T-helper 17 cell (primary cell): ENCODE measurements at regions not wholly inside any gene's neighbourhood (a gene's known extent, or its start where the extent isn't known, plus 50 kb on each side); places are given as distances from the start of the nearest gene placed in this dataset.

Experiments
- ATAC-seq: fragments of 150-1000 bp; cut with Tn5 transposase; 2 replicates; pipeline ENCODE4 v1.10.0; 2021; ENCODE audit warnings: mild to moderate bottlenecking, moderate library complexity
- DNase-seq, 3 donors: peaks; one replicate each; pipeline versions ENCODE4 v3.0.0 to v3.0.0-alpha.2; 2020 to 2021
- H3K9me3 ChIP-seq: one replicate; pipeline ENCODE4 v1.7.0; 2013; ENCODE audit warnings: low read length, mild to moderate bottlenecking; ENCODE audit not compliant: control insufficient read depth, poor library complexity, severe bottlenecking
- H3K27ac Mint-ChIP-seq: one replicate; pipeline ENCODE4 v1.8.0; 2022; ENCODE audit warnings: mild to moderate bottlenecking, moderate library complexity, mixed read lengths
- H3K27me3 Mint-ChIP-seq: one replicate; pipeline ENCODE4 v1.8.0; 2022; ENCODE audit warnings: mixed read lengths
- H3K36me3 Mint-ChIP-seq: one replicate; pipeline ENCODE4 v1.8.0; 2022; ENCODE audit warnings: low read depth, mixed read lengths
- H3K4me1 Mint-ChIP-seq: one replicate; pipeline ENCODE4 v1.8.0; 2022; ENCODE audit warnings: mild to moderate bottlenecking, mixed read lengths
- H3K4me3 Mint-ChIP-seq: one replicate; pipeline ENCODE4 v1.8.0; 2022; ENCODE audit warnings: mild to moderate bottlenecking, moderate library complexity, mixed read lengths

GRCh38 chr1:29579821-29580425 lies 343.6 kb downstream of the PTPRU start:
- Mint-ChIP-seq H3K4me3 (no peak overlapping the region), H3K36me3 (no peaks in the 10 kb centered on the region), H3K27me3 (peaks cover 53% of the 10 kb centered on the region), H3K27ac (no peak overlapping the region), H3K4me1 (no peaks in the 10 kb centered on the region)
- H3K9me3 ChIP-seq = no peaks in the 10 kb centered on the region
- DNase-seq (no peak), ATAC-seq (no peak)

GRCh38 chr1:29577512-29577911 lies 341.2 kb downstream of the PTPRU start:
- no peaks in the 10 kb centered on the region for H3K9me3 ChIP-seq
- H3K27me3 Mint-ChIP-seq = peaks cover 45% of the 10 kb centered on the region

GRCh38 chr1:29576510-29576909 lies 340.2 kb downstream of the PTPRU start:
- H3K4me3 Mint-ChIP-seq = no peak overlapping the region
- peaks cover 4% of the 10 kb centered on the region for H3K36me3 Mint-ChIP-seq
- no peak overlapping the region for H3K27ac Mint-ChIP-seq
- no peak for ATAC-seq
- H3K27me3 Mint-ChIP-seq = peaks cover 39% of the 10 kb centered on the region
- no peaks in the 10 kb centered on the region for H3K9me3 ChIP-seq
- no peak for DNase-seq
- H3K4me1 Mint-ChIP-seq = no peaks in the 10 kb centered on the region

More at GRCh38 chr1:29577512-29577911, 341.2 kb downstream of the PTPRU start:
- DNase-seq (no peak), ATAC-seq (no peak)
- H3K4me3 Mint-ChIP-seq = no peak overlapping the region
- H3K4me1 Mint-ChIP-seq = no peaks in the 10 kb centered on the region
- H3K36me3 Mint-ChIP-seq = peaks cover 4% of the 10 kb centered on the region
- H3K27ac Mint-ChIP-seq = no peak overlapping the region

- Mint-ChIP-seq H3K36me3 (peaks cover 4% of the 10 kb centered on the region), H3K4me3 (no peak overlapping the region), H3K4me1 (no peaks in the 10 kb centered on the region), H3K27ac (no peak overlapping the region), H3K27me3 (peaks cover 45% of the 10 kb centered on the region)
- ATAC-seq (no peak), DNase-seq (no peak)
- no peaks in the 10 kb centered on the region for H3K9me3 ChIP-seq
Measured at GRCh38 chr1:29575826-29576225, 339.5 kb downstream of the PTPRU start.

GRCh38 chr1:29575277-29575676 lies 339.0 kb downstream of the PTPRU start:
- H3K27me3 Mint-ChIP-seq = peaks cover 45% of the 10 kb centered on the region
- H3K27ac Mint-ChIP-seq = no peak overlapping the region
- no peaks in the 10 kb centered on the region for H3K9me3 ChIP-seq
- no peaks in the 10 kb centered on the region for H3K4me1 Mint-ChIP-seq
- DNase-seq (no peak), ATAC-seq (no peak)
- peaks cover 4% of the 10 kb centered on the region for H3K36me3 Mint-ChIP-seq
- no peak overlapping the region for H3K4me3 Mint-ChIP-seq

GRCh38 chr1:29574871-29575270 lies 338.5 kb downstream of the PTPRU start:
- no peaks in the 10 kb centered on the region for H3K9me3 ChIP-seq
- Mint-ChIP-seq H3K27me3 (peaks cover 45% of the 10 kb centered on the region), H3K4me3 (no peak overlapping the region), H3K4me1 (no peaks in the 10 kb centered on the region), H3K27ac (no peak overlapping the region), H3K36me3 (peaks cover 4% of the 10 kb centered on the region)
- ATAC-seq = no peak
- DNase-seq = no peak

- H3K9me3 ChIP-seq = peaks cover 9% of the 10 kb centered on the region
- Mint-ChIP-seq H3K4me3 (no peak overlapping the region), H3K36me3 (peaks cover 4% of the 10 kb centered on the region), H3K4me1 (no peaks in the 10 kb centered on the region), H3K27ac (no peak overlapping the region), H3K27me3 (peaks cover 22% of the 10 kb centered on the region)
- DNase-seq = no peak
- ATAC-seq = no peak
Measured at GRCh38 chr1:29569971-29570634, 333.8 kb downstream of the PTPRU start.

GRCh38 chr1:29567257-29567656 lies 330.9 kb downstream of the PTPRU start:
- H3K9me3 ChIP-seq = peaks cover 9% of the 10 kb centered on the region
- DNase-seq (no peak), ATAC-seq (no peak)
- no peak overlapping the region for H3K27ac Mint-ChIP-seq
- H3K4me3 Mint-ChIP-seq = no peak overlapping the region
- peaks cover 6% of the 10 kb centered on the region for H3K27me3 Mint-ChIP-seq
- H3K36me3 Mint-ChIP-seq = no peaks in the 10 kb centered on the region
- H3K4me1 Mint-ChIP-seq = no peaks in the 10 kb centered on the region

GRCh38 chr1:29565490-29565889 lies 329.2 kb downstream of the PTPRU start:
- H3K27me3 Mint-ChIP-seq = no peaks in the 10 kb centered on the region
- peaks cover 9% of the 10 kb centered on the region for H3K9me3 ChIP-seq

GRCh38 chr1:29563571-29563970 lies 327.2 kb downstream of the PTPRU start:
- ATAC-seq = no peak
- no peak overlapping the region for H3K27ac Mint-ChIP-seq
- H3K4me3 Mint-ChIP-seq = no peak overlapping the region
- H3K36me3 Mint-ChIP-seq = no peaks in the 10 kb centered on the region
- H3K27me3 Mint-ChIP-seq = no peaks in the 10 kb centered on the region
- no peaks in the 10 kb centered on the region for H3K4me1 Mint-ChIP-seq
- no peak for DNase-seq
- peaks cover 9% of the 10 kb centered on the region for H3K9me3 ChIP-seq

More at GRCh38 chr1:29565490-29565889, 329.2 kb downstream of the PTPRU start:
- DNase-seq (no peak), ATAC-seq (no peak)
- H3K36me3 Mint-ChIP-seq = no peaks in the 10 kb centered on the region
- no peaks in the 10 kb centered on the region for H3K4me1 Mint-ChIP-seq
- H3K27ac Mint-ChIP-seq = no peak overlapping the region
- H3K4me3 Mint-ChIP-seq = no peak overlapping the region

GRCh38 chr1:29563092-29563491 lies 326.8 kb downstream of the PTPRU start:
- no peaks in the 10 kb centered on the region for H3K36me3 Mint-ChIP-seq
- no peaks in the 10 kb centered on the region for H3K4me1 Mint-ChIP-seq
- H3K27ac Mint-ChIP-seq = no peak overlapping the region
- H3K27me3 Mint-ChIP-seq = no peaks in the 10 kb centered on the region
- no peak overlapping the region for H3K4me3 Mint-ChIP-seq
- peaks cover 9% of the 10 kb centered on the region for H3K9me3 ChIP-seq
- no peak for ATAC-seq
- DNase-seq = no peak

GRCh38 chr1:29559056-29559455 lies 322.7 kb downstream of the PTPRU start:
- Mint-ChIP-seq H3K4me3 (no peak overlapping the region), H3K27me3 (no peaks in the 10 kb centered on the region), H3K36me3 (no peaks in the 10 kb centered on the region), H3K4me1 (no peaks in the 10 kb centered on the region), H3K27ac (no peak overlapping the region)
- no peak for ATAC-seq
- no peaks in the 10 kb centered on the region for H3K9me3 ChIP-seq
- no peak for DNase-seq

- H3K27ac Mint-ChIP-seq = no peak overlapping the region
Measured at GRCh38 chr1:29557701-29558600, 321.6 kb downstream of the PTPRU start.

More at GRCh38 chr1:29557701-29558600, 321.6 kb downstream of the PTPRU start:
- H3K4me1 Mint-ChIP-seq = no peaks in the 10 kb centered on the region
- H3K27me3 Mint-ChIP-seq = no peaks in the 10 kb centered on the region
- DNase-seq = no peak
- no peak for ATAC-seq
- no peaks in the 10 kb centered on the region for H3K9me3 ChIP-seq
- no peaks in the 10 kb centered on the region for H3K36me3 Mint-ChIP-seq
- no peak overlapping the region for H3K4me3 Mint-ChIP-seq
